ENCODE measurements at regions not wholly inside any gene's neighbourhood (a gene's known extent, or its start where the extent isn't known, plus 50 kb on each side); places are given as distances from the start of the nearest gene placed in this dataset.

GRCh38 chr10:31644931-31645633 is 283.5 kb downstream of the ARHGAP12 start:
- DNase-seq (ENCODE audit: low read depth) = no peak

DNA sequence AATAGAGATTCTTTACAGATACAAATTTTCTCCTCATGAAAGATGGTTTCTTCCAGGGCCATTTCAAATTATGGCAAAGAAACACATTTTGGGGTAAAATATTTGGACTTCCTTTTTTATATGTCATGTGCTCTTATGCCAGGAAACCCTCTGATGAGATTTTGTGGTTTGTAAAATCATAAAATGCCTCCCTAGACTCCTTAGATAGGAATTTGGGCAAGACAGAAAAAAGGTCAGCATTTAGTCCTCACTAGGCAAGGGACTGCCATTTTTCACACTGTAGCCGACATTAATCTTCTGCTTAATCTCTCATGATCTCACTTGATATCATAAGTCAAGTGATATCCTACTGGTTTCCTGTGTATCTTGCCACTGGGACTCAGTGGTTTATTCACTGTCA is 286.4 kb downstream of the ARHGAP12 start:
- DNase-seq (ENCODE audit: low read depth) = no peak

GRCh38 chr10:31635415-31636065 is 293.1 kb downstream of the ARHGAP12 start:
- no peak for DNase-seq (ENCODE audit: low read depth)

DNA sequence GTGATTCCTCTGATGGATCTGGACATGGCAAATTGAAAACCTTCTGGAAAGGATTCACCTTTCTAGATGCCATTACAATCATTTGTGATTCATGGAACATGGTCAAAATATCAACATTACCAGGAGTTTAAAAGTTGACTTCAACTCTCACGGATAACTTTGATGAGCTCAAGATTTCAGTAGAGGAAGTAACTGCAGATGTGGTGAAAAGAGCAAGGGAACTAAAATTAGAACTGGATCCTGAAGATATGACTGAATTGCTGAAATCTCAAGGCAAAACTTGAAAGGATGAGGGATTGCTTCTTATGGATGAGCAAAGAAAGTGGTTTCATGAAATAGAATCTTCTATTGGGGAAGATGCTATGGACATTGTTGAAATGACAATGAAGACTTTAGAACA is 293.6 kb downstream of the ARHGAP12 start:
- DNase-seq (ENCODE audit: low read depth) = no peak

GRCh38 chr10:31630861-31631567 is 297.6 kb downstream of the ARHGAP12 start:
- no peak for DNase-seq (ENCODE audit: low read depth)

- no peak for DNase-seq (ENCODE audit: low read depth)
Observed at GRCh38 chr10:31625566-31625965, 303.1 kb downstream of the ARHGAP12 start.

DNA sequence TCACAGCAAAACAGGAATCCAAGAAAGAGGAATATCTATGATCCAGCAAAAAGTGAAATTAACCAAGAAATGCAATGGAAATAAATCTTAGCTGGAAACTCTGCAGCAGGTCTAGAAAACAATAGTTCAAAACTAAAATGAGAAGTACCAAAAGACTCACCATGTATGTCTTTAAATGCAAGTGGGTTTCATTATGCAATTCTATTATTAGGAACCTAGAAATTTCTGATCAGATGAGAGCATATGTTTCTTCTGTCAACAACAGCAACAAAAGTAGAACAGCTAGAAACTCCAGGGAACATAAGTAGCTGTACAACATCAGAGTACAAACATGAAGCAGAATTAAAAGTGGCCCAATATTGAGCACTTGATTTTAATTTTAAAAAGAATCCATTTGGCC is 304.0 kb downstream of the ARHGAP12 start:
- DNase-seq (ENCODE audit: low read depth) = no peak

- DNase-seq (ENCODE audit: low read depth) = no peak
Observed at GRCh38 chr10:31623947-31624346, 304.7 kb downstream of the ARHGAP12 start.

- no peak for DNase-seq (ENCODE audit: low read depth)
Observed at GRCh38 chr10:31623466-31623865, 304.4 kb downstream of the ZEB1 start.

DNA sequence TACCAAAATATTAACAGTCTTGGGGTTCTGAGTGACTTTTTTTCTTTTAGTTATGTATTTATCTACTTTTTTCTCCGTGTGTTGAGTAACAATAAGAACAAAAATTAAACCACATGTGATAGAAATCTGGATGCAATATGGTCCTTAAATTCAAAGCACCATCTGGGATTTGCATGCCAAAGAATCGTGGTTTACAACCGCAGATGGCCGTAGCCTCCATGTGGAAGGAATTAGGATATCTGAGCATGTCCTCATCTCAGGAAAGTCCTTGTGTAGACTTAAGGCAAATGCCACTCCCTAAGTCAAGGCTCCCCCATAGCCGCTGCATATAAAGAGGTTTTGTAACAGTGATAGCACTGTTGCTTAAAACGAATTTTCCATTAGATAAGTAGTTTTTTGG is 304.0 kb downstream of the ZEB1 start:
- DNase-seq (ENCODE audit: low read depth) = no peak

GRCh38 chr10:31621733-31622132 is 302.7 kb downstream of the ZEB1 start:
- DNase-seq (ENCODE audit: low read depth) = no peak

GRCh38 chr10:31620226-31621151 is 301.5 kb downstream of the ZEB1 start:
- no peak for DNase-seq (ENCODE audit: low read depth)

DNA sequence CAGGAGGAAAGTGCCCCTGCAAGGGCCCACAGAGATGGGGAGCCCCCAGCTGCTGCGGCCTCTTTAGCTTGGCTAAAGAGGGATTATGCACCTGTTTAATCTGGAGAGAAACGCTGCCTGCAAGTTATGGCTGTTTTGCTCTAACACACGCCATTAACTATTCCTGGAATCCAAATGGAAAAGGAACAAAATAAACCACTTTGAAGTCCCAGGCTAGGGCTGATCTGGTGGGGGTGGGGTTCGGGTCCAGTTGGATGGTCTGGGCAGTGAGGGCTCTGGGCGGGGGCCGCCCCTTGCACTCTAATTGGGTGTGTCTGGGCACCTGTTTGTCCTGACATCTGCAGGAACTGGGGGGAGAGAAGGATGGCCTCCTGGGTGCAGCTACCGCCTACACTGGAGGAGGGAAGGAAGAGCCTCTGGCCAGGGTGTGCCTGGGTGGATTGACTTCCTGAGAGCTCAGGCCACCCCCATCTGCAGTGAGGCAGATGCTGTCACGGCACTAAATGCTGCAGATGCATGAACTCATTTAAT is 300.6 kb downstream of the ZEB1 start:
- no peak for DNase-seq (ENCODE audit: low read depth)

GRCh38 chr10:31618541-31619291 is 299.7 kb downstream of the ZEB1 start:
- DNase-seq (ENCODE audit: low read depth) = no peak

- DNase-seq (ENCODE audit: low read depth) = no peak
Observed at GRCh38 chr10:31617757-31618156, 298.7 kb downstream of the ZEB1 start.

DNA sequence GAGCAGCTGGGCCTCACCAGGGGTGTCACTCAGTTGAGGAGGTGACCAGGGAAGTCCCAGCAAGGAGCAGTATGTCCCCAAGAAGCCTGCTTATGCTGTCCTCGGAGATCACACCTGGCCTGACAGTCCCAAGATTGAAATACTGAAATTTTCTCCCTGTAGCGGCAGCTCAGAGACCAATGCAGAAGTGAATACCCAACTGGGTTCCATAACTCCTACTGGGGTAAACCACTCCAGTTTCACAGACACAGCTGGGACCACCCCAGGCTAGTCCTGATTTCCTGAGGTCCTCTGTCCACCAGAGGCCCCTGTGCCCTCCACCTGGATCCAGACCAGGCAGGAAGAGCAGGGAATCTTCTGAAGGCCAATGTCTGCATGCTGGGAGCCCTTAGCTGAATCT is 298.1 kb downstream of the ZEB1 start:
- no peak for DNase-seq (ENCODE audit: low read depth)

- DNase-seq (ENCODE audit: low read depth) = no peak
Observed at GRCh38 chr10:31615129-31615528, 296.1 kb downstream of the ZEB1 start.

GRCh38 chr10:31614611-31615010 is 295.6 kb downstream of the ZEB1 start:
- DNase-seq (ENCODE audit: low read depth) = no peak

- DNase-seq (ENCODE audit: low read depth) = no peak
Observed at GRCh38 chr10:31612082-31612481, 293.1 kb downstream of the ZEB1 start.

GRCh38 chr10:31611161-31611560 is 292.1 kb downstream of the ZEB1 start:
- no peak for DNase-seq (ENCODE audit: low read depth)

DNA sequence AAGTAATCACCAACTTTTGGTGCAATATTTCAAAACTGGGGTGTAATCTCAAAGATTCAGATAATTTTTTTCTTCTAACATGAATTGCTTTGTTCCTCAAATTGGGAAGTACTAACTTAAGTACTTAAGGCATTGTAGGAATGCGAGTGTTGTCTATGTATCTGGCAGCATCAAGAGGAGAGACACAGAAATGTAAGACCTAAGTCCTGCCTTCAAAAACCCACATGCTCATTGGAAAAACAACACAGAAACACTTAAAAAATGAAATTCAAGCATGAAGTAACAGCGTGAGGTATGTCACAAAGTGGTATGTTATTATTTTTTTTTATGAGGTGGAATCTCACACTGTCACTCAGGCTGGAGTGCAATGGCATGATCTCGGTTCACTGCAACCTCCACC is 288.5 kb downstream of the ZEB1 start:
- no peak for DNase-seq (ENCODE audit: low read depth)

All from stimulated activated CD8-positive, alpha-beta memory T cell treated with anti-CD3 and anti-CD28 coated beads, Interleukin-12 subunit alpha, Interleukin-12 subunit beta, amount 100 ng/mL, for 1 hour (primary cell).